ENCODE measurements at regions not wholly inside any gene's neighbourhood (a gene's known extent, or its start where the extent isn't known, plus 50 kb on each side); places are given as distances from the start of the nearest gene placed in this dataset.

DNA sequence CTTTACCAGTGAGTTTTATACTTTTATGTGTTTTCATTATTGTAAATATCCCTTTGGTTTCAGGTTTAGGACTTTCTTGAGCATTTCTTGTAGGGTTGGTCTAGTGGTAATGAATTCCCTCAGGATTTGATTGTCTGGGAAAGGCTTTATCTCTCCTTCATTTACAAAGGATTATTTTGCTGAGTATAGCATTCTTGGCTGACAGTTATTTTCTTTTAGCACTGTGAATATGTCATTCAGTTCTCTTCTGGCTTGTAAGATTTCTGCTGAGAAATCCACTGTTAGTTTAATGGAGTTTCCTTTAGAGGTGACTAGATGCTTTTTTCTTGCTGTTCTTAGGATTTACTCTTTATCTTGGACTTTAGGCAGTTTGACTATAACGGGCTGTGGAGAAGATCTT is 373.9 kb downstream of the TSN start:
- TF ChIP-seq CTCF (IDR thresholded peaks at IDR 0.05) (no peak), EZH2 (IDR thresholded peaks at IDR 0.05) (no peak)

All from neural progenitor cell (in vitro differentiated cells).